ENCODE measurements at regions not wholly inside any gene's neighbourhood (a gene's known extent, or its start where the extent isn't known, plus 50 kb on each side); places are given as distances from the start of the nearest gene placed in this dataset.
"Not testable (repeated sequence)": the region's sequence is repeated elsewhere in the genome, so short reads cannot be mapped to it uniquely, and the experiment has no call there.

- H3K36me3 ChIP-seq (ENCODE audit: insufficient read depth, low read length) = no peaks in the 10 kb centered on the region
- no peaks in the 10 kb centered on the region for H3K9me3 ChIP-seq (ENCODE audit: insufficient read depth, low read depth, low read length)
- no peaks in the 10 kb centered on the region for H3K27me3 ChIP-seq (ENCODE audit: insufficient read depth, low read length)
- H3K4me1 ChIP-seq (ENCODE audit: insufficient read depth, low read length) = peaks cover 13% of the 10 kb centered on the region
- H3K9ac ChIP-seq (ENCODE audit: low read depth, low read length) = no peak overlapping the region
- H3K27ac ChIP-seq (ENCODE audit: low read depth, low read length) = no peak overlapping the region
- H3K4me3 ChIP-seq (ENCODE audit: low read length) = no peak overlapping the region
- 96% methylated on average over 4 of the region's 5 CpGs for WGBS
Observed at GRCh38 chr4:30056016-30056766, 664.0 kb upstream of the PCDH7 start.

GRCh38 chr4:30068234-30068633 is 651.9 kb upstream of the PCDH7 start:
- H3K4me1 ChIP-seq (ENCODE audit: insufficient read depth, low read length) = no peaks in the 10 kb centered on the region
- H3K9me3 ChIP-seq (ENCODE audit: insufficient read depth, low read depth, low read length) = no peaks in the 10 kb centered on the region
- no peaks in the 10 kb centered on the region for H3K27me3 ChIP-seq (ENCODE audit: insufficient read depth, low read length)
- no peak overlapping the region for H3K27ac ChIP-seq (ENCODE audit: low read depth, low read length)
- WGBS = 64% methylated on average over 1 of the region's 1 CpG
- H3K36me3 ChIP-seq (ENCODE audit: insufficient read depth, low read length) = no peaks in the 10 kb centered on the region
- no peak overlapping the region for H3K9ac ChIP-seq (ENCODE audit: low read depth, low read length)
- H3K4me3 ChIP-seq (ENCODE audit: low read length) = no peak overlapping the region

GRCh38 chr4:30073011-30073710 is 647.0 kb upstream of the PCDH7 start:
- 0 out of 2 replicates have a peak, but pooled peaks cover 2% of the 10 kb centered on the region for H3K9me3 ChIP-seq (ENCODE audit: insufficient read depth, low read depth, low read length)
- no peaks in the 10 kb centered on the region for H3K36me3 ChIP-seq (ENCODE audit: insufficient read depth, low read length)
- 95% methylated on average over 2 of the region's 3 CpGs for WGBS

GRCh38 chr4:30092420-30093128 is 627.6 kb upstream of the PCDH7 start:
- WGBS = 97% methylated on average over 37 of the region's 37 CpGs
- H3K4me3 ChIP-seq (ENCODE audit: low read length); H3K9me3 ChIP-seq (ENCODE audit: insufficient read depth, low read depth, low read length); H3K27me3 ChIP-seq (ENCODE audit: insufficient read depth, low read length); H3K9ac ChIP-seq (ENCODE audit: low read depth, low read length); H3K36me3 ChIP-seq (ENCODE audit: insufficient read depth, low read length); H3K4me1 ChIP-seq (ENCODE audit: insufficient read depth, low read length); H3K27ac ChIP-seq (ENCODE audit: low read depth, low read length): not testable (repeated sequence)

More at GRCh38 chr4:30073011-30073710, 647.0 kb upstream of the PCDH7 start:
- Histone ChIP-seq H3K9ac (ENCODE audit: low read depth, low read length) (no peak overlapping the region), H3K4me1 (ENCODE audit: insufficient read depth, low read length) (no peaks in the 10 kb centered on the region), H3K4me3 (ENCODE audit: low read length) (no peak overlapping the region), H3K27me3 (ENCODE audit: insufficient read depth, low read length) (no peaks in the 10 kb centered on the region), H3K27ac (ENCODE audit: low read depth, low read length) (no peak overlapping the region)

- Histone ChIP-seq H3K36me3 (ENCODE audit: insufficient read depth, low read length) (no peaks in the 10 kb centered on the region), H3K4me3 (ENCODE audit: low read length) (no peak overlapping the region), H3K9me3 (ENCODE audit: insufficient read depth, low read depth, low read length) (peaks cover 4% of the 10 kb centered on the region; the same call in 1 of the 2 replicates), H3K27me3 (ENCODE audit: insufficient read depth, low read length) (no peaks in the 10 kb centered on the region), H3K27ac (ENCODE audit: low read depth, low read length) (no peak overlapping the region), H3K4me1 (ENCODE audit: insufficient read depth, low read length) (no peaks in the 10 kb centered on the region), H3K9ac (ENCODE audit: low read depth, low read length) (no peak overlapping the region)
- WGBS = no CpG with 5 or more reads among the region's 1 CpG
Observed at GRCh38 chr4:30094887-30095286, 625.3 kb upstream of the PCDH7 start.

- Histone ChIP-seq H3K4me3 (ENCODE audit: low read length) (no peak overlapping the region), H3K36me3 (ENCODE audit: insufficient read depth, low read length) (no peaks in the 10 kb centered on the region), H3K4me1 (ENCODE audit: insufficient read depth, low read length) (0 out of 2 replicates have a peak, but pooled peaks cover 8% of the 10 kb centered on the region), H3K9me3 (ENCODE audit: insufficient read depth, low read depth, low read length) (peaks cover 19% of the 10 kb centered on the region; the same call in 1 of the 2 replicates), H3K27me3 (ENCODE audit: insufficient read depth, low read length) (no peaks in the 10 kb centered on the region), H3K9ac (ENCODE audit: low read depth, low read length) (no peak overlapping the region), H3K27ac (ENCODE audit: low read depth, low read length) (no peak overlapping the region)
Observed at GRCh38 chr4:30103455-30103854, 616.7 kb upstream of the PCDH7 start.

GRCh38 chr4:30116401-30116800 is 603.8 kb upstream of the PCDH7 start:
- Histone ChIP-seq H3K4me3 (ENCODE audit: low read length) (no peak overlapping the region), H3K27ac (ENCODE audit: low read depth, low read length) (no peak overlapping the region), H3K27me3 (ENCODE audit: insufficient read depth, low read length) (no peaks in the 10 kb centered on the region), H3K36me3 (ENCODE audit: insufficient read depth, low read length) (no peaks in the 10 kb centered on the region), H3K9ac (ENCODE audit: low read depth, low read length) (no peak overlapping the region), H3K9me3 (ENCODE audit: insufficient read depth, low read depth, low read length) (no peaks in the 10 kb centered on the region), H3K4me1 (ENCODE audit: insufficient read depth, low read length) (no peaks in the 10 kb centered on the region)
- 89% methylated on average over 4 of the region's 4 CpGs for WGBS

- 92% methylated on average over 3 of the region's 3 CpGs for WGBS
- H3K4me3 ChIP-seq (ENCODE audit: low read length) = no peak overlapping the region
- no peaks in the 10 kb centered on the region for H3K27me3 ChIP-seq (ENCODE audit: insufficient read depth, low read length)
- no peak overlapping the region for H3K27ac ChIP-seq (ENCODE audit: low read depth, low read length)
- H3K4me1 ChIP-seq (ENCODE audit: insufficient read depth, low read length) = no peaks in the 10 kb centered on the region
- H3K9ac ChIP-seq (ENCODE audit: low read depth, low read length) = no peak overlapping the region
- no peaks in the 10 kb centered on the region for H3K36me3 ChIP-seq (ENCODE audit: insufficient read depth, low read length)
- no peaks in the 10 kb centered on the region for H3K9me3 ChIP-seq (ENCODE audit: insufficient read depth, low read depth, low read length)
Observed at GRCh38 chr4:30117433-30117832, 602.7 kb upstream of the PCDH7 start.

- no peak overlapping the region for H3K9ac ChIP-seq (ENCODE audit: low read depth, low read length)
- H3K27ac ChIP-seq (ENCODE audit: low read depth, low read length) = no peak overlapping the region
- no peaks in the 10 kb centered on the region for H3K4me1 ChIP-seq (ENCODE audit: insufficient read depth, low read length)
- H3K27me3 ChIP-seq (ENCODE audit: insufficient read depth, low read length) = no peaks in the 10 kb centered on the region
- H3K36me3 ChIP-seq (ENCODE audit: insufficient read depth, low read length) = no peaks in the 10 kb centered on the region
- WGBS = 100% methylated on average over 1 of the region's 3 CpGs
- no peak overlapping the region for H3K4me3 ChIP-seq (ENCODE audit: low read length)
- no peaks in the 10 kb centered on the region for H3K9me3 ChIP-seq (ENCODE audit: insufficient read depth, low read depth, low read length)
Observed at GRCh38 chr4:30122711-30123110, 597.5 kb upstream of the PCDH7 start.

GRCh38 chr4:30124621-30125020 is 595.5 kb upstream of the PCDH7 start:
- H3K9me3 ChIP-seq (ENCODE audit: insufficient read depth, low read depth, low read length); H3K9ac ChIP-seq (ENCODE audit: low read depth, low read length); H3K27ac ChIP-seq (ENCODE audit: low read depth, low read length); H3K4me3 ChIP-seq (ENCODE audit: low read length); H3K4me1 ChIP-seq (ENCODE audit: insufficient read depth, low read length); H3K27me3 ChIP-seq (ENCODE audit: insufficient read depth, low read length); H3K36me3 ChIP-seq (ENCODE audit: insufficient read depth, low read length): not testable (repeated sequence)
- WGBS = no CpG with 5 or more reads among the region's 2 CpGs

- Histone ChIP-seq H3K36me3 (ENCODE audit: insufficient read depth, low read length) (no peaks in the 10 kb centered on the region), H3K27me3 (ENCODE audit: insufficient read depth, low read length) (no peaks in the 10 kb centered on the region), H3K4me1 (ENCODE audit: insufficient read depth, low read length) (no peaks in the 10 kb centered on the region), H3K9me3 (ENCODE audit: insufficient read depth, low read depth, low read length) (no peaks in the 10 kb centered on the region), H3K27ac (ENCODE audit: low read depth, low read length) (no peak overlapping the region), H3K4me3 (ENCODE audit: low read length) (no peak overlapping the region), H3K9ac (ENCODE audit: low read depth, low read length) (no peak overlapping the region)
- no CpG with 5 or more reads among the region's 1 CpG for WGBS
Observed at GRCh38 chr4:30125868-30126267, 594.3 kb upstream of the PCDH7 start.
